A549 (cell line): ENCODE measurements at regions not wholly inside any gene's neighbourhood (a gene's known extent, or its start where the extent isn't known, plus 50 kb on each side); places are given as distances from the start of the nearest gene placed in this dataset.

Experiments used
- CTCF ChIP-seq: fragments of >200 bp; sonication (Bioruptor Twin); formaldehyde crosslinking; IDR thresholded peaks from 3 replicates; pipeline ENCODE4 v1.5.1; 2016
- JUNB ChIP-seq: fragments of >200 bp; sonication (Bioruptor Twin); formaldehyde crosslinking; IDR thresholded peaks from 2 replicates; pipeline ENCODE4 v1.6.1; 2016
- RAD21 ChIP-seq, 2 experiments: fragments of >200 bp in 1 of 2; sonication (Bioruptor Twin) in 1 of 2; formaldehyde crosslinking in 1 of 2; IDR thresholded peaks in 1 of 2; conservative IDR thresholded peaks in 1 of 2; 2 replicates in 1 of 2; 3 replicates in 1 of 2; pipeline ENCODE4 v1.6.1; 2012 to 2018; ENCODE audit warnings: inconsistent platforms in 1 of 2

- TF ChIP-seq CTCF (no peak), JUNB (no peak), RAD21 (conservative IDR thresholded peaks at IDR 0.05 in 1 of 2, IDR thresholded peaks at IDR 0.05 in 1 of 2) (no peak)
These were observed 219.5 kb upstream of the OTX2 start for GRCh38 chr14:57029620-57030253.
